HG02938 (cell line): ENCODE measurements at regions not wholly inside any gene's neighbourhood (a gene's known extent, or its start where the extent isn't known, plus 50 kb on each side); places are given as distances from the start of the nearest gene placed in this dataset.
"Not testable (repeated sequence)": the region's sequence is repeated elsewhere in the genome, so short reads cannot be mapped to it uniquely, and the experiment has no call there.

Source experiments
- ATAC-seq: cut with Tn5 transposase; IDR thresholded peaks from one replicate; pipeline ENCODE4 v1.9.1; 2021; ENCODE audit warnings: mild to moderate bottlenecking, moderate library complexity; ENCODE audit not compliant: unreplicated experiment

- no peak for ATAC-seq
Measured at GRCh38 chr14:29982171-29982570, 54.5 kb upstream of the PRKD1 start.

DNA sequence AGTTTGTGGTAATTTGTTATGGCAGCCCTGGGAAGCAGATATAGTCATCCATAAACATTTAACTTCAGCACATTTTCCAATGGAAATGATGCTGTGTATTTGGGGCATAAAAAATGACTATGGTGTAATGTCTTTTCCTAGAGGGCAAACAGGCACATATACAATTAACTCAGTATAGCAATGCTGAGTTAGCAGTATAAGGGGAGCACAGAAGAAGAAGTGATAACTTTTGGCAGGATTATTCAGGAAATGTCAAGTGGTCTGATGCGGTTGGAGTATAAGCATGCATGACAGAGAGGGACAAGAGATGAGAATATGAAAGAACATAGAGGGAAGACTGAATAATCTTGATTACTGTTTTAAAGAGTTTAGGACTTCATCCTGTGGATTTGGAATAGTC, 55.3 kb upstream of the PRKD1 start:
- ATAC-seq = no peak

GRCh38 chr14:29990344-29990857, 62.8 kb upstream of the PRKD1 start:
- ATAC-seq = not testable (repeated sequence)

- ATAC-seq = no peak
Measured at GRCh38 chr14:29990993-29991392, 63.3 kb upstream of the PRKD1 start.

- no peak for ATAC-seq
Measured at GRCh38 chr14:29993143-29993542, 65.5 kb upstream of the PRKD1 start.

GRCh38 chr14:29999013-29999539, 71.4 kb upstream of the PRKD1 start:
- no peak for ATAC-seq

DNA sequence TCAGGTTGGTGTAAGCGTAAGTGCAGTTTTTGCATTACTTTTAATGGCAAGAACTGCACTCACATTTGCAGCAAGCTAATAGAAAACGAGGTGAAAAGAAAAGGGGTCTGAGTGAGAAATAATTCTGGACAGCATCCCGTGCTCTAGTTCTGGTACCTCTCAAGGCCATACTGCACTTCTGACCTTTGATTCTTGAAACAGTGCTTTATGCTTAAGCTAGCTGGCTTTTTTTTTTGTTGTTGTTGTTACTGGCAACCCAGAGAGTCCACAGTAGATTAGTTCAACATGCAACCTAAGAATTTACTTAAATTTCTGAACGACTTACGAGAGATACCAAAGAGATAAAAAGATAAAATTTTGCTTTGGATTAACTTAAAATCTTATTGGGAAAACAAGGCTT, 75.2 kb upstream of the PRKD1 start:
- no peak for ATAC-seq

GRCh38 chr14:30005114-30005808, 77.6 kb upstream of the PRKD1 start:
- no peak for ATAC-seq

- no peak for ATAC-seq
Measured at GRCh38 chr14:30006695-30007094, 79.0 kb upstream of the PRKD1 start.

- ATAC-seq = no peak
Measured at GRCh38 chr14:30015489-30015888, 87.8 kb upstream of the PRKD1 start.

- ATAC-seq = no peak
Measured at GRCh38 chr14:30016002-30016401, 88.4 kb upstream of the PRKD1 start.

DNA sequence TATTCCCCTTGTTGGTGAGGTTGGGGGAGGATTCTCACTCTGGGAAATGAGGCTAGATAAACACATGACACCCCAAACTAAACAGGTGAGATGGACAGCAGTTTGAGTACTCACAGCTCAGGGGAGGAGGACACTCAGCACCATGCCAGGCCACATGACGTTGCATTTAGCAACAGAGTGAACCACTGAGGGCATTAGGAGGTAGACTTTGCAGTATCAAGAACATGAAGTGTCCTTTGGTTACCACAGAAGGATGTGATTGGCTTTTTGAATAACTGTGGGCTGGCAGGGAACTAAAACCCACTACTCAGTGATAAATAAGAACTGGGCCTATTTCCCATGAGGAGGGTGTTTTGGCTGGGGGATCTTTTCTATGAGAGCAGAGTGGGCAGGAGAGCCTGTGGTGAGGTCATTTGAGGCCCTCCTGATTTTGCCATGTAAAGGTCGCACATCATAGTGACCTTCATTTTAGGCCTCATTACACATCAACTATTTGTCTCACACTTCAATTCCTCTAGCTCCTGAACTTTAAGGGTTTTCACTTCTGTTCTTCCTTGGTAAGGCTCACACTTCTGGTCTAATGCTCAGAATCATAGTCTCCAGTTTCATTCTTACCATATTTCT, 89.8 kb upstream of the PRKD1 start:
- no peak for ATAC-seq

DNA sequence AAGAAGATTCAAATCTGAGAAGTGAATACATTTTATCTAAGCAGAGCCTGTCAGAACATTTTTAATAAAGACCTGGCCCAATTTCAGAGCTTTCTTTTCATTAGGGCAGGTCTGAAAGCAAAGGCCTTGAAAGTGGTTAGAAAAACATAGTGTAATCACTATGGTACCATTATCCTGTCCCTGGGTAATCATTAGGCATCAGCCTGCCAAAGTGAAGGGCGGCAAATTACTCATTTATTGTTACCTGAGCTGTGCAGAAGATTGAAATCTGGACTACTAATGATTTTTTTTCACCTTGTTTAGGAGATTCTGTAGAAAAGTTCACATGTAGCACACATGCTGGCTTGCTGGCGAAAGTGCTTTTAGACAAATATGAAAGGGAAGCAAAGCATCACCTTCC, 92.6 kb upstream of the PRKD1 start:
- ATAC-seq = no peak

- ATAC-seq = no peak
Measured at GRCh38 chr14:30020687-30021086, 93.0 kb upstream of the PRKD1 start.

GRCh38 chr14:30023350-30023749, 95.7 kb upstream of the PRKD1 start:
- not testable (repeated sequence) for ATAC-seq

DNA sequence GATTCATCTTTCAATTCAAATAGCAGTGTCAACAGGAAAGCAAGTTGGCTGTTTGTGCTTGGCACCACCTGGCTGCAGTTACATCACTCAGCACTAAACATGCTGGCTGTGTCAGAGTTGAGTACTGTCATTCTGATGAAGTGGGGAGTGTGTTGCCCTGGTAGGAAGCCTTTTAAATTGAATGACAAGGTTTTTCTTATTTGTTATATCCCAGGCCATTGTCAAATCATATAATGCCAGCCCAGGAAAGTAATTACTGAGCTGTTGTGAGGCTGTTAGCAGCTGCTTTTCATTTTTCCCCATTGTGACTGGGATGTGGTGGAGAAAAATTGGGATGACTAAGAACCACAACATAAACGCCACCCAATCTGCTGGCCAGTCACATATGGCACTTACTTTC, 106.5 kb upstream of the PRKD1 start:
- no peak for ATAC-seq

DNA sequence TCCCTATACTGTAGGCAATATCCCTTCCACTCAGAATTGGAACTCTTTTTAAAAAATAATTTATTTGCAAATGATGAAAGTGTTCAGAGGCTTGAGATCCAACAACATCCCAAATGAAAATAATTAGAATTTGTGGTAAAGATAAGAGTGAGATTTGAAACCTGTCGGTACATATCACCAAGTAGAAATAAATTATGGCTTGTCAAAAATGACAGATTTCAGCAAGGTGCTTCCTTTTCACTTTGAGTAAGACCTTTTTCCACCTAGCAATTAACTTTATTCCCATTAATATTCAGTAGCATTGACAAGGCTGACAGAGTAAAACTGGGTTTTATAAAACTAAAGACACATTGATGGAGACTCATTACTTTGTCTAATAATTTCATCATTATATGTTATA, 107.7 kb upstream of the PRKD1 start:
- ATAC-seq = no peak

- no peak for ATAC-seq
Measured at GRCh38 chr14:30045720-30046119, 118.1 kb upstream of the PRKD1 start.

GRCh38 chr14:30053103-30053502, 125.5 kb upstream of the PRKD1 start:
- ATAC-seq = no peak

DNA sequence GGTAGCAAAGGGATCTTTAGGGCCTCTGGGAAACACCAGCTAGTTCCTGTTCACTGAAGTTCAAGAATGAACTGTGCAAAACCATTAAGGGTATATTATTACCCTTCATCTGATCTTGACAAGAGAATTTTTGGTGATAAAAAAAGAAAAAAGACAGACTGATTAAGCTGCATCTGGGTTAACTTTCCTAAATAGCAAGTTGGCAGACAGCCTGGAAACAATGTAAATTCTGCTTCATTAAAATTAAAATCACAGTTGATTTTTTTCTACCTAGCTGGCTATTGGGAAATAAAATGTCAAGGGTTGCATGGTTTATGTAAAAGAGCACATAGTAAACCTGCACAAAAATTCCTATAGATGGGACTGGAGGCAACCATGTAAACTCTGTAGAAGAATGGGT, 126.6 kb upstream of the PRKD1 start:
- ATAC-seq = no peak

GRCh38 chr14:30058401-30058800, 130.8 kb upstream of the PRKD1 start:
- ATAC-seq = no peak

DNA sequence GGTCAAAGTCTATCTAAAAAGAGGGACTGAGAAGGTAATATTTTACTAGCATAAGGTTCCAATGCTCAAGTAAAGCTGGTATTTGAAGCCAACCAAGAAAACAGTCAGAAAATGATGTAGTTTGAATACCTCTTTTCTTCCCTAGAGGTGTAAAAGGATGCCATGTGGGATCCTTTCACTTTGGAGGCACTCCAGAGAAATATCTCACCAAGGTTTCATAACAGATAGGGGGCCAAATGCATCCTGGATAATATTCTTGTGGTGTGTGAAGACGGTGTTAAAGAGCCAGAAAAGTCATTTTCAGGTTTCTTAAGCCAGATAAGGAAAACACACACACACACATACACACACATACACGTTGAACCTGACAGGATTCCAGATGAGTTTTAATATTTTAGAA, 136.1 kb upstream of the PRKD1 start:
- ATAC-seq = no peak
